Peyer's patch (tissue), 4 donors: ENCODE measurements at regions not wholly inside any gene's neighbourhood (a gene's known extent, or its start where the extent isn't known, plus 50 kb on each side); places are given as distances from the start of the nearest gene placed in this dataset.

Experiments
- DNase-seq, 3 donors: peaks; one replicate each; pipeline ENCODE4 v3.0.0-alpha.2; 2017 to 2019
- H3K27ac ChIP-seq, 4 donors: fragments of 200-600 bp; sonication (generic); one replicate each; pipeline ENCODE4 v1.5.1; 2016 to 2019
- H3K27me3 ChIP-seq, 2 donors: fragments of 200-600 bp; sonication (generic); one replicate each; pipeline ENCODE4 v1.5.1; 2019
- H3K36me3 ChIP-seq, 3 donors: fragments of 200-600 bp; sonication (generic); one replicate each; pipeline ENCODE4 v1.5.1; 2016 to 2019
- H3K4me1 ChIP-seq, 4 donors: fragments of 200-600 bp; sonication (generic); one replicate each; pipeline ENCODE4 v1.5.1; 2016 to 2019
- H3K4me3 ChIP-seq, 4 donors: fragments of 200-600 bp; sonication (generic); 1 replicate in 3 of 4; 2 replicates in 1 of 4; pipeline ENCODE4 v1.5.1; 2016 to 2019; ENCODE audit warnings: mild to moderate bottlenecking in 1 of 4
- H3K9me3 ChIP-seq, 4 donors: fragments of 200-600 bp; sonication (generic); one replicate each; pipeline ENCODE4 v1.5.1; 2016 to 2019; ENCODE audit warnings: mild to moderate bottlenecking in 1 of 4
- CTCF ChIP-seq, 6 experiments: fragments of 450-650 bp in 4 of 6; fragments of 200-600 bp in 2 of 6; sonication (generic) in 1 of 6; IDR thresholded peaks; one replicate each; pipeline ENCODE4 v1.5.1; 2017 to 2019; ENCODE audit warnings: antibody characterized with exemption in 6 of 6, mild to moderate bottlenecking in 3 of 6, moderate library complexity in 1 of 6
- POLR2A ChIP-seq, 2 donors: fragments of 450-650 bp; IDR thresholded peaks; one replicate each; pipeline ENCODE4 v1.5.1; 2017; ENCODE audit warnings: antibody characterized with exemption in 2 of 2, mild to moderate bottlenecking in 2 of 2, moderate library complexity in 2 of 2

- no peak for DNase-seq
- Histone ChIP-seq H3K4me1 (peaks cover 0 to 9% (median 0%) of the 10 kb centered on the region in 4 donors), H3K4me3 (no peak overlapping the region), H3K9me3 (no peaks in the 10 kb centered on the region), H3K27me3 (no peaks in the 10 kb centered on the region), H3K36me3 (no peaks in the 10 kb centered on the region), H3K27ac (no peak overlapping the region)
- TF ChIP-seq CTCF (IDR thresholded peaks at IDR 0.05) (no peak), POLR2A (IDR thresholded peaks at IDR 0.05) (no peak)
These were observed 100.4 kb upstream of the F3 start for GRCh38 chr1:94641990-94642389.

- TF ChIP-seq CTCF (IDR thresholded peaks at IDR 0.05), result no peak
- no peak for TF ChIP-seq POLR2A (IDR thresholded peaks at IDR 0.05)
These were observed 98.6 kb upstream of the F3 start for GRCh38 chr1:94640125-94640524.

GRCh38 chr1:94637121-94637520 is 95.6 kb upstream of the F3 start:
- no peak for TF ChIP-seq POLR2A (IDR thresholded peaks at IDR 0.05)
- TF ChIP-seq CTCF (IDR thresholded peaks at IDR 0.05), result no peak
- no peaks in the 10 kb centered on the region for H3K27me3 ChIP-seq
- peak overlapping the region in 2 of 4 donors; percentile 12 to 33 for H3K27ac ChIP-seq
- peaks cover 0 to 5% (median 0%) of the 10 kb centered on the region in 4 donors for H3K4me1 ChIP-seq
- no peak overlapping the region for H3K4me3 ChIP-seq
- H3K9me3 ChIP-seq, result no peaks in the 10 kb centered on the region
- no peak for DNase-seq
- H3K36me3 ChIP-seq, result no peaks in the 10 kb centered on the region

More at GRCh38 chr1:94640125-94640524, 98.6 kb upstream of the F3 start:
- no peaks in the 10 kb centered on the region for H3K27me3 ChIP-seq
- H3K36me3 ChIP-seq, result no peaks in the 10 kb centered on the region
- H3K4me1 ChIP-seq, result peaks cover 0 to 9% (median 0%) of the 10 kb centered on the region in 4 donors
- H3K9me3 ChIP-seq, result no peaks in the 10 kb centered on the region
- H3K4me3 ChIP-seq, result no peak overlapping the region
- DNase-seq, result no peak
- H3K27ac ChIP-seq, result no peak overlapping the region

- peak overlapping the region in 2 of 4 donors; percentile 25 to 33 for H3K27ac ChIP-seq
- DNase-seq, result no peak
- H3K4me1 ChIP-seq, result peaks cover 0 to 2% (median 0%) of the 10 kb centered on the region in 4 donors
- no peak for TF ChIP-seq CTCF (IDR thresholded peaks at IDR 0.05)
- TF ChIP-seq POLR2A (IDR thresholded peaks at IDR 0.05), result no peak
- no peak overlapping the region for H3K4me3 ChIP-seq
- H3K36me3 ChIP-seq, result no peaks in the 10 kb centered on the region
- no peaks in the 10 kb centered on the region for H3K27me3 ChIP-seq
- H3K9me3 ChIP-seq, result no peaks in the 10 kb centered on the region
These were observed 95.1 kb upstream of the F3 start for GRCh38 chr1:94636624-94637023.

- TF ChIP-seq POLR2A (IDR thresholded peaks at IDR 0.05), result no peak
- TF ChIP-seq CTCF (IDR thresholded peaks at IDR 0.05), result no peak
- H3K27ac ChIP-seq, result peak overlapping the region in 1 of 4 donors; percentile 1
- H3K4me3 ChIP-seq, result no peak overlapping the region
- no peaks in the 10 kb centered on the region for H3K4me1 ChIP-seq
- DNase-seq, result no peak
- H3K36me3 ChIP-seq, result no peaks in the 10 kb centered on the region
- H3K9me3 ChIP-seq, result no peaks in the 10 kb centered on the region
- no peaks in the 10 kb centered on the region for H3K27me3 ChIP-seq
These were observed 94.5 kb upstream of the F3 start for GRCh38 chr1:94636100-94636499.

GRCh38 chr1:94634977-94635416 is 93.4 kb upstream of the F3 start:
- no peak for DNase-seq
- no peaks in the 10 kb centered on the region for H3K36me3 ChIP-seq
- no peaks in the 10 kb centered on the region for H3K9me3 ChIP-seq
- H3K27ac ChIP-seq, result no peak overlapping the region
- TF ChIP-seq CTCF (IDR thresholded peaks at IDR 0.05), result peak in 1 of 6 experiments; percentile 7
- TF ChIP-seq POLR2A (IDR thresholded peaks at IDR 0.05), result no peak
- no peaks in the 10 kb centered on the region for H3K4me1 ChIP-seq
- no peak overlapping the region for H3K4me3 ChIP-seq
- no peaks in the 10 kb centered on the region for H3K27me3 ChIP-seq
